ENCODE measurements at regions not wholly inside any gene's neighbourhood (a gene's known extent, or its start where the extent isn't known, plus 50 kb on each side); places are given as distances from the start of the nearest gene placed in this dataset.

- Histone ChIP-seq H3K4me3 (no peak overlapping the region), H3K27ac (no peak overlapping the region), H3K27me3 (no peaks in the 10 kb centered on the region), H3K9me3 (no peaks in the 10 kb centered on the region), H3K4me1 (no peaks in the 10 kb centered on the region), H3K36me3 (no peaks in the 10 kb centered on the region)
- no peak for DNase-seq
- in situ Hi-C loops (cut with MboI; ENCODE audit: low sequenced_read_pairs in 4 of 4) = no loop called here
- ATAC-seq = no peak
- intact Hi-C loops (cut with DNase I; ENCODE audit: low total_unique reads) = loop anchor here (5.0 kb wide), 1 partner anchor 114 kb away; no protein-coding TSS in a partner anchor
- no peak for TF ChIP-seq CTCF (IDR thresholded peaks at IDR 0.05 in 4 of 5, conservative IDR thresholded peaks at IDR 0.05 in 1 of 5)
- TF ChIP-seq POLR2A (IDR thresholded peaks at IDR 0.05) = no peak
These were observed 69.9 kb upstream of the PDE10A start for GRCh38 chr6:165732696-165733488.

- no peak overlapping the region for H3K4me3 ChIP-seq
- H3K27me3 ChIP-seq = no peaks in the 10 kb centered on the region
- ATAC-seq (no peak), DNase-seq (no peak)
- peak; percentile 33 to 71 (median 46) for TF ChIP-seq CTCF (IDR thresholded peaks at IDR 0.05 in 4 of 5, conservative IDR thresholded peaks at IDR 0.05 in 1 of 5)
- TF ChIP-seq POLR2A (IDR thresholded peaks at IDR 0.05) = no peak
- in situ Hi-C loops (cut with MboI; ENCODE audit: low sequenced_read_pairs in 4 of 4) = loop anchor here in 1 of 4 donors (10.0 kb wide), 1 partner anchor 115 kb away; no protein-coding TSS in a partner anchor
- no peak overlapping the region for H3K27ac ChIP-seq
- no peaks in the 10 kb centered on the region for H3K9me3 ChIP-seq
- no peaks in the 10 kb centered on the region for H3K36me3 ChIP-seq
- H3K4me1 ChIP-seq = no peaks in the 10 kb centered on the region
- intact Hi-C loops (cut with DNase I; ENCODE audit: low total_unique reads) = no loop called here
These were observed 66.4 kb upstream of the PDE10A start for GRCh38 chr6:165729307-165729936.

- in situ Hi-C loops (cut with MboI; ENCODE audit: low sequenced_read_pairs in 4 of 4) (loop anchor here in 1 of 4 donors (10.0 kb wide), 1 partner anchor 117 kb away; no protein-coding TSS in a partner anchor), intact Hi-C loops (cut with DNase I; ENCODE audit: low total_unique reads) (no loop called here)
- H3K27me3 ChIP-seq = no peaks in the 10 kb centered on the region
- no peak overlapping the region for H3K4me3 ChIP-seq
- no peak for DNase-seq
- no peaks in the 10 kb centered on the region for H3K36me3 ChIP-seq
- no peaks in the 10 kb centered on the region for H3K4me1 ChIP-seq
- TF ChIP-seq CTCF (IDR thresholded peaks at IDR 0.05 in 4 of 5, conservative IDR thresholded peaks at IDR 0.05 in 1 of 5) (no peak), POLR2A (IDR thresholded peaks at IDR 0.05) (no peak)
- no peak overlapping the region for H3K27ac ChIP-seq
- ATAC-seq = no peak
- no peaks in the 10 kb centered on the region for H3K9me3 ChIP-seq
These were observed 65.2 kb upstream of the PDE10A start for GRCh38 chr6:165728216-165728615.

GRCh38 chr6:165726965-165727381 is 63.9 kb upstream of the PDE10A start:
- Histone ChIP-seq H3K4me1 (no peaks in the 10 kb centered on the region), H3K36me3 (no peaks in the 10 kb centered on the region), H3K27ac (no peak overlapping the region), H3K27me3 (no peaks in the 10 kb centered on the region), H3K4me3 (no peak overlapping the region), H3K9me3 (no peaks in the 10 kb centered on the region)
- DNase-seq = no peak
- ATAC-seq = no peak
- in situ Hi-C loops (cut with MboI; ENCODE audit: low sequenced_read_pairs in 4 of 4) (loop anchor here in 1 of 4 donors (10.0 kb wide), 1 partner anchor 118 kb away; no protein-coding TSS in a partner anchor), intact Hi-C loops (cut with DNase I; ENCODE audit: low total_unique reads) (no loop called here)
- TF ChIP-seq CTCF (IDR thresholded peaks at IDR 0.05 in 4 of 5, conservative IDR thresholded peaks at IDR 0.05 in 1 of 5) (no peak), POLR2A (IDR thresholded peaks at IDR 0.05) (no peak)

Measured in gastrocnemius medialis (tissue), 4 donors.